ENCODE measurements at regions not wholly inside any gene's neighbourhood (a gene's known extent, or its start where the extent isn't known, plus 50 kb on each side); places are given as distances from the start of the nearest gene placed in this dataset.

GRCh38 chr4:138858419-138858818, 157.2 kb upstream of the NOCT start:
- no peak for DNase-seq (ENCODE audit: low read depth)

- DNase-seq (ENCODE audit: low read depth): no peak
These were observed 158.2 kb upstream of the NOCT start for GRCh38 chr4:138857416-138857815.

GRCh38 chr4:138852681-138853080, 162.9 kb upstream of the NOCT start:
- DNase-seq (ENCODE audit: low read depth): no peak

- no peak for DNase-seq (ENCODE audit: low read depth)
These were observed 163.9 kb upstream of the NOCT start for GRCh38 chr4:138851391-138852335.

GRCh38 chr4:138845664-138846063, 169.9 kb upstream of the NOCT start:
- DNase-seq (ENCODE audit: low read depth): no peak

GRCh38 chr4:138845054-138845453, 170.5 kb upstream of the NOCT start:
- DNase-seq (ENCODE audit: low read depth): no peak

- no peak for DNase-seq (ENCODE audit: low read depth)
These were observed 172.0 kb upstream of the NOCT start for GRCh38 chr4:138843616-138844015.

- DNase-seq (ENCODE audit: low read depth): no peak
These were observed 174.2 kb upstream of the NOCT start for GRCh38 chr4:138841343-138841742.

GRCh38 chr4:138838251-138838650, 177.3 kb upstream of the NOCT start:
- no peak for DNase-seq (ENCODE audit: low read depth)

GRCh38 chr4:138835832-138836533, 179.6 kb upstream of the NOCT start:
- peak; percentile 14 for DNase-seq (ENCODE audit: low read depth)

- DNase-seq (ENCODE audit: low read depth): no peak
These were observed 181.6 kb upstream of the NOCT start for GRCh38 chr4:138833974-138834373.

GRCh38 chr4:138832563-138832962, 183.0 kb upstream of the NOCT start:
- DNase-seq (ENCODE audit: low read depth): no peak

- DNase-seq (ENCODE audit: low read depth): no peak
These were observed 183.6 kb upstream of the NOCT start for GRCh38 chr4:138831948-138832347.

GRCh38 chr4:138828926-138829325, 186.7 kb upstream of the NOCT start:
- DNase-seq (ENCODE audit: low read depth): no peak

- DNase-seq (ENCODE audit: low read depth): no peak
These were observed 188.8 kb upstream of the NOCT start for GRCh38 chr4:138826754-138827153.

GRCh38 chr4:138826322-138826721, 189.3 kb upstream of the NOCT start:
- DNase-seq (ENCODE audit: low read depth): no peak

- no peak for DNase-seq (ENCODE audit: low read depth)
These were observed 194.2 kb upstream of the NOCT start for GRCh38 chr4:138821331-138821730.

- DNase-seq (ENCODE audit: low read depth): no peak
These were observed 198.7 kb upstream of the NOCT start for GRCh38 chr4:138816875-138817274.

- no peak for DNase-seq (ENCODE audit: low read depth)
These were observed 199.8 kb upstream of the NOCT start for GRCh38 chr4:138815811-138816210.

GRCh38 chr4:138805736-138806135, 209.8 kb upstream of the NOCT start:
- no peak for DNase-seq (ENCODE audit: low read depth)

- no peak for DNase-seq (ENCODE audit: low read depth)
These were observed 210.9 kb upstream of the NOCT start for GRCh38 chr4:138804711-138805110.

GRCh38 chr4:138803051-138803450, 212.5 kb upstream of the NOCT start:
- no peak for DNase-seq (ENCODE audit: low read depth)

- DNase-seq (ENCODE audit: low read depth): no peak
These were observed 213.1 kb upstream of the NOCT start for GRCh38 chr4:138802499-138802898.
